HepG2 (cell line): ENCODE measurements at regions not wholly inside any gene's neighbourhood (a gene's known extent, or its start where the extent isn't known, plus 50 kb on each side); places are given as distances from the start of the nearest gene placed in this dataset.

ENCODE experiments used
- ARID4A ChIP-seq: sonication (generic); formaldehyde crosslinking; IDR thresholded peaks from 2 replicates; pipeline ENCODE4 v1.5.0; 2020; ENCODE audit warnings: mild to moderate bottlenecking, missing genetic modification reagents, borderline replicate concordance
- HDAC6 ChIP-seq: fragments of 200-600 bp; sonication (generic); IDR thresholded peaks from 2 replicates; pipeline ENCODE4 v1.7.0; 2017; ENCODE audit warnings: mild to moderate bottlenecking, antibody characterized with exemption, low read length, low read depth
- KLF15 ChIP-seq: sonication (generic); formaldehyde crosslinking; IDR thresholded peaks from 2 replicates; pipeline ENCODE4 v1.8.1; 2023; ENCODE audit warnings: borderline replicate concordance, mild to moderate bottlenecking, inconsistent platforms, missing genetic modification reagents, mixed read lengths
- MAFF ChIP-seq: IDR thresholded peaks from 2 replicates; pipeline ENCODE4 v1.6.1; 2011; ENCODE audit warnings: low read depth, low read length, improper control_type of control experiment
- MAFK ChIP-seq, 2 experiments: IDR thresholded peaks in 1 of 2; conservative IDR thresholded peaks in 1 of 2; 2 replicates each; pipeline ENCODE4 v1.6.1; 2011; ENCODE audit warnings: improper control_type of control experiment in 2 of 2, low read length in 2 of 2
- MXD4 ChIP-seq: IDR thresholded peaks from 2 replicates; pipeline ENCODE4 v1.6.1; 2016; ENCODE audit warnings: mild to moderate bottlenecking, missing biosample characterization, missing genetic modification reagents
- PCBP1 ChIP-seq: fragments of 200-400 bp; formaldehyde crosslinking; IDR thresholded peaks from 2 replicates; pipeline ENCODE4 v1.6.1; 2017; ENCODE audit warnings: mild to moderate bottlenecking, low read depth, low read length, borderline replicate concordance
- RFXAP ChIP-seq: sonication (generic); formaldehyde crosslinking; IDR thresholded peaks from 2 replicates; pipeline ENCODE4 v1.4.0; 2020; ENCODE audit warnings: missing genetic modification reagents, borderline replicate concordance
- SAP130 ChIP-seq: IDR thresholded peaks from 2 replicates; pipeline ENCODE4 v1.6.1; 2016; ENCODE audit warnings: low read depth
- SOX6 ChIP-seq, 2 experiments: fragments of 450-650 bp in 1 of 2; sonication (generic) in 1 of 2; formaldehyde crosslinking in 1 of 2; IDR thresholded peaks; 2 replicates each; pipeline versions ENCODE4 v1.4.0 to v1.6.1; 2017 to 2020; ENCODE audit warnings: antibody characterized with exemption in 1 of 2, mild to moderate bottlenecking in 1 of 2, missing genetic modification reagents in 1 of 2
- TBX2 ChIP-seq: sonication (generic); formaldehyde crosslinking; IDR thresholded peaks from 2 replicates; pipeline ENCODE4 v1.5.0; 2020; ENCODE audit warnings: missing genetic modification reagents, mild to moderate bottlenecking, borderline replicate concordance
- TCF7 ChIP-seq: sonication (generic); IDR thresholded peaks from 2 replicates; pipeline ENCODE4 v1.6.1; 2016; ENCODE audit warnings: antibody characterized with exemption, low read depth
- ZBTB3 ChIP-seq: sonication (generic); formaldehyde crosslinking; IDR thresholded peaks from 2 replicates; pipeline ENCODE4 v1.4.0; 2020; ENCODE audit warnings: low read depth, mild to moderate bottlenecking, moderate library complexity, missing genetic modification reagents, borderline replicate concordance
- ZNF17 ChIP-seq: sonication (generic); formaldehyde crosslinking; IDR thresholded peaks from 2 replicates; pipeline ENCODE4 v1.5.0; 2020; ENCODE audit warnings: mild to moderate bottlenecking, missing genetic modification reagents
- ZNF207 ChIP-seq: fragments of 450-650 bp; IDR thresholded peaks from 2 replicates; pipeline ENCODE4 v1.6.1; 2016; ENCODE audit warnings: antibody characterized with exemption, borderline replicate concordance
- ZNF333 ChIP-seq: sonication (generic); formaldehyde crosslinking; IDR thresholded peaks from 2 replicates; pipeline ENCODE4 v1.4.0; 2020; ENCODE audit warnings: mild to moderate bottlenecking, missing genetic modification reagents, borderline replicate concordance
- TF ChIP-seq, protein P1 (sequence below): sonication (generic); formaldehyde crosslinking; IDR thresholded peaks from one replicate; pipeline ENCODE4 v1.5.1; 2020; ENCODE audit warnings: mild to moderate bottlenecking, missing genetic modification reagents; ENCODE audit errors: not compliant biosample characterization

- TF ChIP-seq SOX6 (IDR thresholded peaks at IDR 0.05): no peak
- TF ChIP-seq SOX6 (CRISPR knock-in tag; IDR thresholded peaks at IDR 0.05): peak; percentile 94
- no peak for TF ChIP-seq MXD4 (CRISPR knock-in tag)
- TF ChIP-seq KLF15 (CRISPR knock-in tag): no peak
- TF ChIP-seq RFXAP (CRISPR knock-in tag): no peak
- no peak for TF ChIP-seq ZBTB3 (CRISPR knock-in tag)
- no peak for TF ChIP-seq PCBP1
- TF ChIP-seq ZNF207: no peak
- TF ChIP-seq TBX2 (CRISPR knock-in tag): peak; percentile 91
- peak; percentile 42 for TF ChIP-seq SAP130
- peak in 1 of 2 experiments; percentile 44; a peak in 2 of 4 replicates for TF ChIP-seq MAFK (conservative IDR thresholded peaks at IDR 0.05 in 1 of 2, IDR thresholded peaks at IDR 0.05 in 1 of 2; ENCODE audit: low read length in 2 of 2)
- no peak for TF ChIP-seq ZNF333 (CRISPR knock-in tag)
- no peak for TF ChIP-seq ARID4A
- no peak for TF ChIP-seq ZNF17 (CRISPR knock-in tag)
- TF ChIP-seq TCF7: peak; percentile 74
- TF ChIP-seq, protein P1, sequence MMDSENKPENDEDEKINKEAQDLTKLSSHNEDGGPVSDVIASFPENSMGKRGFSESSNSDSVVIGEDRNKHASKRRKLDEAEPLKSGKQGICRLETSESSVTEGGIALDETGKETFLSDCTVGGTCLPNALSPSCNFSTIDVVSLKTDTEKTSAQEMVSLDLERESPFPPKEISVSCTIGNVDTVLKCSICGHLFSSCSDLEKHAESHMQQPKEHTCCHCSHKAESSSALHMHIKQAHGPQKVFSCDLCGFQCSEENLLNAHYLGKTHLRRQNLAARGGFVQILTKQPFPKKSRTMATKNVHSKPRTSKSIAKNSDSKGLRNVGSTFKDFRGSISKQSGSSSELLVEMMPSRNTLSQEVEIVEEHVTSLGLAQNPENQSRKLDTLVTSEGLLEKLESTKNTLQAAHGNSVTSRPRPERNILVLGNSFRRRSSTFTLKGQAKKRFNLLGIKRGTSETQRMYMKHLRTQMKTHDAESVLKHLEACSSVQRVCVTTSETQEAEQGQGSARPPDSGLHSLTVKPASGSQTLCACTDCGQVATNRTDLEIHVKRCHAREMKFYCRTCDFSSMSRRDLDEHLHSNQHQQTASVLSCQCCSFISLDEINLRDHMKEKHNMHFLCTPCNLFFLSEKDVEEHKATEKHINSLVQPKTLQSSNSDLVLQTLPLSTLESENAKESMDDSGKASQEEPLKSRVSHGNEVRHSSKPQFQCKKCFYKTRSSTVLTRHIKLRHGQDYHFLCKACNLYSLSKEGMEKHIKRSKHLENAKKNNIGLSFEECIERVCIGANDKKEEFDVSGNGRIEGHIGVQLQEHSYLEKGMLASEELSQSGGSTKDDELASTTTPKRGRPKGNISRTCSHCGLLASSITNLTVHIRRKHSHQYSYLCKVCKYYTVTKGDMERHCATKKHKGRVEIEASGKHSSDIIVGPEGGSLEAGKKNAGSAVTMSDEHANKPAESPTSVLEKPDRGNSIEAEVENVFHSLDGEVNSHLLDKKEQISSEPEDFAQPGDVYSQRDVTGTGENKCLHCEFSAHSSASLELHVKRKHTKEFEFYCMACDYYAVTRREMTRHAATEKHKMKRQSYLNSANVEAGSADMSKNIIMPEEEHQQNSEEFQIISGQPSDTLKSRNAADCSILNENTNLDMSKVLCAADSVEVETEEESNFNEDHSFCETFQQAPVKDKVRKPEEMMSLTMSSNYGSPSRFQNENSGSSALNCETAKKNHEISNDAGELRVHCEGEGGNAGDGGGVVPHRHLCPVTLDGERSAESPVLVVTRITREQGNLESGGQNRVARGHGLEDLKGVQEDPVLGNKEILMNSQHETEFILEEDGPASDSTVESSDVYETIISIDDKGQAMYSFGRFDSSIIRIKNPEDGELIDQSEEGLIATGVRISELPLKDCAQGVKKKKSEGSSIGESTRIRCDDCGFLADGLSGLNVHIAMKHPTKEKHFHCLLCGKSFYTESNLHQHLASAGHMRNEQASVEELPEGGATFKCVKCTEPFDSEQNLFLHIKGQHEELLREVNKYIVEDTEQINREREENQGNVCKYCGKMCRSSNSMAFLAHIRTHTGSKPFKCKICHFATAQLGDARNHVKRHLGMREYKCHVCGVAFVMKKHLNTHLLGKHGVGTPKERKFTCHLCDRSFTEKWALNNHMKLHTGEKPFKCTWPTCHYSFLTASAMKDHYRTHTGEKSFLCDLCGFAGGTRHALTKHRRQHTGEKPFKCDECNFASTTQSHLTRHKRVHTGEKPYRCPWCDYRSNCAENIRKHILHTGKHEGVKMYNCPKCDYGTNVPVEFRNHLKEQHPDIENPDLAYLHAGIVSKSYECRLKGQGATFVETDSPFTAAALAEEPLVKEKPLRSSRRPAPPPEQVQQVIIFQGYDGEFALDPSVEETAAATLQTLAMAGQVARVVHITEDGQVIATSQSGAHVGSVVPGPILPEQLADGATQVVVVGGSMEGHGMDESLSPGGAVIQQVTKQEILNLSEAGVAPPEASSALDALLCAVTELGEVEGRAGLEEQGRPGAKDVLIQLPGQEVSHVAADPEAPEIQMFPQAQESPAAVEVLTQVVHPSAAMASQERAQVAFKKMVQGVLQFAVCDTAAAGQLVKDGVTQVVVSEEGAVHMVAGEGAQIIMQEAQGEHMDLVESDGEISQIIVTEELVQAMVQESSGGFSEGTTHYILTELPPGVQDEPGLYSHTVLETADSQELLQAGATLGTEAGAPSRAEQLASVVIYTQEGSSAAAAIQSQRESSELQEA (CRISPR knock-in tag): no peak
- TF ChIP-seq MAFF: peak; percentile 36; the same call in 1 of the 2 replicates
- TF ChIP-seq HDAC6: no peak
Measured at GRCh38 chr18:49723648-49724180, 89.6 kb downstream of the ACAA2 start (continued).
